GM23338 (cell line): ENCODE measurements at regions not wholly inside any gene's neighbourhood (a gene's known extent, or its start where the extent isn't known, plus 50 kb on each side); places are given as distances from the start of the nearest gene placed in this dataset.

Experiments
- ATAC-seq: fragments of 200-7000 bp; cut with Tn5 transposase; 3 replicates; pipeline ENCODE4 v1.9.1; 2020
- DNase-seq: peaks from one replicate; pipeline ENCODE4 v3.0.0-alpha.2; 2015; ENCODE audit warnings: low spot score
- H2AFZ ChIP-seq: fragments of 200-600 bp; sonication (generic); 2 replicates; pipeline ENCODE4 v1.8.0; 2016; ENCODE audit warnings: antibody characterized with exemption, mild to moderate bottlenecking, moderate library complexity
- H3F3A ChIP-seq: fragments of 200-600 bp; sonication (generic); replicated peaks from 2 replicates; pipeline ENCODE4 v1.8.0; 2017; ENCODE audit warnings: antibody characterized with exemption, mixed run types, low read depth
- H3K27ac ChIP-seq: fragments of 200-600 bp; sonication (generic); 2 replicates; pipeline ENCODE4 v1.6.1; 2016; ENCODE audit warnings: low read depth
- H3K27me3 ChIP-seq: fragments of 200-600 bp; sonication (generic); 2 replicates; pipeline ENCODE4 v1.8.0; 2016; ENCODE audit warnings: mild to moderate bottlenecking, mixed run types, moderate library complexity; ENCODE audit not compliant: insufficient read depth
- H3K36me3 ChIP-seq: fragments of 200-600 bp; sonication (generic); 2 replicates; pipeline ENCODE4 v1.8.0; 2016; ENCODE audit warnings: mild to moderate bottlenecking; ENCODE audit not compliant: insufficient read depth
- H3K4me1 ChIP-seq: fragments of 200-600 bp; sonication (generic); 2 replicates; pipeline ENCODE4 v1.8.0; 2016; ENCODE audit warnings: mild to moderate bottlenecking, moderate library complexity; ENCODE audit not compliant: insufficient read depth
- H3K4me2 ChIP-seq: fragments of 200-600 bp; sonication (generic); 2 replicates; pipeline ENCODE4 v1.7.1; 2017; ENCODE audit warnings: mixed run types
- H3K4me3 ChIP-seq: fragments of 200-600 bp; sonication (generic); 2 replicates; pipeline ENCODE4 v1.6.1; 2016; ENCODE audit warnings: mixed run types
- H3K79me2 ChIP-seq: fragments of 200-600 bp; sonication (generic); replicated peaks from 2 replicates; pipeline ENCODE4 v1.8.0; 2017; ENCODE audit warnings: mild to moderate bottlenecking; ENCODE audit not compliant: insufficient read depth
- H3K9me2 ChIP-seq: fragments of 200-600 bp; sonication (generic); 2 replicates; pipeline ENCODE4 v1.8.0; 2017; ENCODE audit not compliant: insufficient read depth
- H4K20me1 ChIP-seq: fragments of 200-600 bp; sonication (generic); replicated peaks from 2 replicates; pipeline ENCODE4 v1.8.0; 2017; ENCODE audit warnings: mild to moderate bottlenecking; ENCODE audit not compliant: insufficient read depth
- H3K27ac Mint-ChIP-seq: 2 replicates; pipeline ENCODE4 v1.8.0; 2020; ENCODE audit warnings: inconsistent platforms, mild to moderate bottlenecking, moderate library complexity, mixed read lengths
- H3K27me3 Mint-ChIP-seq: 3 replicates; pipeline ENCODE4 v1.8.0; 2022; ENCODE audit warnings: low read depth, mild to moderate bottlenecking, moderate library complexity, mixed read lengths, inconsistent platforms; ENCODE audit not compliant: insufficient read depth, poor library complexity
- H3K36me3 Mint-ChIP-seq: 3 replicates; pipeline ENCODE4 v1.8.0; 2021; ENCODE audit warnings: low read depth, mild to moderate bottlenecking, inconsistent platforms, moderate library complexity, mixed read lengths
- H3K4me1 Mint-ChIP-seq: 3 replicates; pipeline ENCODE4 v1.8.0; 2020; ENCODE audit warnings: mild to moderate bottlenecking, inconsistent platforms, mixed read lengths
- H3K4me3 Mint-ChIP-seq: 3 replicates; pipeline ENCODE4 v1.8.0; 2021; ENCODE audit warnings: moderate library complexity, mild to moderate bottlenecking, inconsistent platforms, mixed read lengths
- H3K9me3 Mint-ChIP-seq: 3 replicates; pipeline ENCODE4 v1.8.0; 2020; ENCODE audit warnings: moderate library complexity, mild to moderate bottlenecking, inconsistent platforms, mixed read lengths
- CREB1 ChIP-seq: fragments of 250-450 bp; sonication (Bioruptor Pico); IDR thresholded peaks from 2 replicates; pipeline ENCODE4 v1.5.0; 2020; ENCODE audit warnings: low read depth, mild to moderate bottlenecking, moderate library complexity
- CTCF ChIP-seq, 2 experiments: fragments of 200-600 bp in 1 of 2; sonication (generic) in 1 of 2; conservative IDR thresholded peaks; 2 replicates each; pipeline versions ENCODE4 v1.5.1 to v1.6.1; 2016 to 2017; ENCODE audit warnings: antibody characterized with exemption in 2 of 2, low read depth in 2 of 2, mild to moderate bottlenecking in 2 of 2, moderate library complexity in 1 of 2
- ETS1 ChIP-seq: IDR thresholded peaks from 2 replicates; pipeline ENCODE4 v1.6.1; 2016; ENCODE audit warnings: antibody characterized with exemption
- EZH2 ChIP-seq: fragments of 200-600 bp; sonication (generic); IDR thresholded peaks from one replicate; pipeline ENCODE4 v1.8.0; 2017; ENCODE audit warnings: antibody characterized with exemption, mild to moderate bottlenecking, low read depth; ENCODE audit not compliant: unreplicated experiment
- EZH2phosphoT487 ChIP-seq: fragments of 200-600 bp; sonication (generic); IDR thresholded peaks from one replicate; pipeline ENCODE4 v1.8.1; 2018; ENCODE audit warnings: antibody characterized with exemption; ENCODE audit not compliant: unreplicated experiment
- JUNB ChIP-seq: IDR thresholded peaks from one replicate; pipeline ENCODE4 v1.6.1; 2016; ENCODE audit warnings: antibody characterized with exemption; ENCODE audit not compliant: unreplicated experiment
- NANOG ChIP-seq: IDR thresholded peaks from 2 replicates; pipeline ENCODE4 v1.6.1; 2016; ENCODE audit warnings: antibody characterized with exemption, borderline replicate concordance
- POLR2AphosphoS5 ChIP-seq: IDR thresholded peaks from 2 replicates; pipeline ENCODE4 v1.6.1; 2016; ENCODE audit warnings: antibody characterized with exemption, low read depth
- REST ChIP-seq: IDR thresholded peaks from one replicate; pipeline ENCODE4 v1.6.1; 2018; ENCODE audit warnings: antibody characterized with exemption; ENCODE audit not compliant: unreplicated experiment
- STAT1 ChIP-seq: IDR thresholded peaks from one replicate; pipeline ENCODE4 v1.6.1; 2016; ENCODE audit warnings: antibody characterized with exemption; ENCODE audit not compliant: unreplicated experiment
- ZNF114 ChIP-seq: fragments of 250-450 bp; sonication (Bioruptor Pico); IDR thresholded peaks from 2 replicates; pipeline ENCODE4 v1.5.0; 2020; ENCODE audit warnings: mild to moderate bottlenecking, moderate library complexity
- ZNF331 ChIP-seq: fragments of 250-450 bp; sonication (Bioruptor Pico); IDR thresholded peaks from 2 replicates; pipeline ENCODE4 v1.5.0; 2020; ENCODE audit warnings: low read depth, mild to moderate bottlenecking, moderate library complexity
- ZNF462 ChIP-seq: fragments of 250-450 bp; sonication (Bioruptor Pico); IDR thresholded peaks from 2 replicates; pipeline ENCODE4 v1.5.0; 2020; ENCODE audit warnings: mild to moderate bottlenecking, moderate library complexity

GRCh38 chr5:126694403-126694802 is 82.5 kb upstream of the LMNB1 start:
- Histone ChIP-seq H3K79me2 (no peaks in the 10 kb centered on the region), H3K4me2 (no peak overlapping the region), H3K4me1 (no peaks in the 10 kb centered on the region), H3K9me2 (no peaks in the 10 kb centered on the region), H2AFZ (0 out of 2 replicates have a peak overlapping the region, but pooled peaks have one; percentile 3), H4K20me1 (no peaks in the 10 kb centered on the region), H3K4me3 (no peak overlapping the region), H3K27ac (no peak overlapping the region), H3F3A (no peaks in the 10 kb centered on the region), H3K36me3 (no peaks in the 10 kb centered on the region), H3K27me3 (no peaks in the 10 kb centered on the region)
- no peaks in the 10 kb centered on the region; the same call in 2 of the 3 replicates for H3K4me1 Mint-ChIP-seq
- H3K27me3 Mint-ChIP-seq, result no peaks in the 10 kb centered on the region
- H3K4me3 Mint-ChIP-seq, result no peak overlapping the region
- DNase-seq (no peak), ATAC-seq (no peak)
- no peaks in the 10 kb centered on the region for H3K9me3 Mint-ChIP-seq
- H3K27ac Mint-ChIP-seq, result no peak overlapping the region
- no peak for TF ChIP-seq CTCF (conservative IDR thresholded peaks at IDR 0.05; ENCODE audit: low read depth in 2 of 2)
- no peak for TF ChIP-seq EZH2
- no peak for TF ChIP-seq ZNF331
- no peak for TF ChIP-seq CREB1 (CRISPR knock-in tag)
- TF ChIP-seq ETS1, result no peak
- no peak for TF ChIP-seq NANOG
- no peak for TF ChIP-seq STAT1
- TF ChIP-seq ZNF462 (CRISPR knock-in tag), result no peak
- TF ChIP-seq POLR2AphosphoS5, result no peak
- no peak for TF ChIP-seq ZNF114 (CRISPR knock-in tag)
- TF ChIP-seq REST, result no peak
- no peak for TF ChIP-seq JUNB
- no peak for TF ChIP-seq EZH2phosphoT487
- H3K36me3 Mint-ChIP-seq, result no peaks in the 10 kb centered on the region
